Spleen (tissue), 11 donors: ENCODE measurements at regions not wholly inside any gene's neighbourhood (a gene's known extent, or its start where the extent isn't known, plus 50 kb on each side); places are given as distances from the start of the nearest gene placed in this dataset.

Experiments
- DNase-seq: peaks from one replicate; pipeline ENCODE4 v3.0.0-alpha.2; 2020
- H3K27ac ChIP-seq, 8 donors: fragments of 200-600 bp; sonication (generic) in 7 of 8; 1 replicate in 4 of 8; 2 replicates in 4 of 8; pipeline versions ENCODE4 v1.5.0 to v1.8.0; 2016 to 2021; ENCODE audit warnings: inconsistent platforms in 4 of 8, mild to moderate bottlenecking in 4 of 8, moderate library complexity in 1 of 8
- H3K27me3 ChIP-seq, 7 donors: fragments of 200-600 bp; sonication (generic) in 6 of 7; replicated peaks in 1 of 7; 1 replicate in 4 of 7; 2 replicates in 3 of 7; pipeline versions ENCODE4 v1.5.0 to v1.8.0; 2016 to 2021; ENCODE audit warnings: inconsistent platforms in 3 of 7, mild to moderate bottlenecking in 1 of 7
- H3K36me3 ChIP-seq, 6 donors: fragments of 200-600 bp; sonication (generic) in 5 of 6; 1 replicate in 4 of 6; 2 replicates in 2 of 6; pipeline versions ENCODE4 v1.5.0 to v1.8.0; 2016 to 2021; ENCODE audit warnings: inconsistent platforms in 2 of 6
- H3K4me1 ChIP-seq, 6 donors: fragments of 200-600 bp; sonication (generic) in 5 of 6; 1 replicate in 3 of 6; 2 replicates in 3 of 6; pipeline versions ENCODE4 v1.5.0 to v1.8.0; 2016 to 2021; ENCODE audit warnings: inconsistent platforms in 3 of 6
- H3K4me3 ChIP-seq, 8 donors: fragments of 200-600 bp; sonication (generic) in 7 of 8; 1 replicate in 4 of 8; 2 replicates in 4 of 8; pipeline versions ENCODE4 v1.5.0 to v1.8.0; 2016 to 2021; ENCODE audit warnings: inconsistent platforms in 4 of 8, mild to moderate bottlenecking in 4 of 8, moderate library complexity in 2 of 8
- H3K9me3 ChIP-seq, 8 donors: fragments of 200-600 bp; sonication (generic) in 7 of 8; 1 replicate in 4 of 8; 2 replicates in 4 of 8; pipeline versions ENCODE4 v1.5.0 to v1.8.0; 2016 to 2021; ENCODE audit warnings: inconsistent platforms in 4 of 8
- CTCF ChIP-seq, 11 experiments: fragments of 200-600 bp in 7 of 11; fragments of 450-650 bp in 4 of 11; sonication (generic) in 4 of 11; IDR thresholded peaks in 8 of 11; conservative IDR thresholded peaks in 3 of 11; 1 replicate in 7 of 11; 2 replicates in 4 of 11; pipeline versions ENCODE4 v1.4.0 to v1.8.0; 2016 to 2021; ENCODE audit warnings: antibody characterized with exemption in 11 of 11, inconsistent platforms in 4 of 11, mild to moderate bottlenecking in 1 of 11
- POLR2A ChIP-seq, 3 donors: fragments of 450-650 bp; IDR thresholded peaks; one replicate each; pipeline ENCODE4 v1.5.1; 2017; ENCODE audit warnings: antibody characterized with exemption in 3 of 3, mild to moderate bottlenecking in 1 of 3
- POLR2AphosphoS5 ChIP-seq, 3 donors: sonication (generic); formaldehyde crosslinking; IDR thresholded peaks; one replicate each; pipeline ENCODE4 v1.5.1; 2017; ENCODE audit warnings: antibody characterized with exemption in 3 of 3
- WGBS, 5 donors: extraction: QIAGEN DNeasy Blood & Tissue Kit in 3 of 5; methylation state at CpG; one replicate each; pipeline versions ENCODE4 v1.1.5 to v1.1.7; 2013 to 2018; 5-methylcytosine and 5-hydroxymethylcytosine counted together
- intact Hi-C: fragments of 100-400 bp; cut with DNase I; formaldehyde crosslinking; loops from one replicate; pipeline ENCODE4 v1.15.0; 2023; ENCODE audit warnings: low total_unique reads
- donor health status: healthy with polysubstance abuse.
- donor health status: DM: no; HTN: no; CAD: no; lungs with moderate emphysema.
- donor health status: DM: no; HTN: no; CAD: no.
- donor health status: Bipolar disorder and iron deficiency.
- donor health status: healthy.
- donor health status: DM: no; HTN: no; CAD: no.
- donor health status: DM: yes; HTN: yes; CAD: no.

GRCh38 chr2:56450047-56450446 is 266.3 kb downstream of the CCDC85A start:
- no peak for DNase-seq
- intact Hi-C loops: no loop called here
- Histone ChIP-seq H3K4me1 (no peaks in the 10 kb centered on the region), H3K27ac (no peak overlapping the region), H3K27me3 (no peaks in the 10 kb centered on the region), H3K4me3 (no peak overlapping the region), H3K9me3 (peaks cover 0 to 30% (median 13%) of the 10 kb centered on the region in 8 donors), H3K36me3 (no peaks in the 10 kb centered on the region)
- no peak for TF ChIP-seq POLR2A (IDR thresholded peaks at IDR 0.05)
- no peak for TF ChIP-seq POLR2AphosphoS5 (IDR thresholded peaks at IDR 0.05)
- TF ChIP-seq CTCF (IDR thresholded peaks at IDR 0.05 in 8 of 11, conservative IDR thresholded peaks at IDR 0.05 in 3 of 11): no peak
- WGBS, 5 donors: 59 to 82% (median 67%) methylated on average over 1 of the region's 1 CpG

- no peak for DNase-seq
- Histone ChIP-seq H3K4me1 (no peaks in the 10 kb centered on the region), H3K9me3 (peaks cover 0 to 30% (median 13%) of the 10 kb centered on the region in 8 donors), H3K27ac (no peak overlapping the region), H3K36me3 (no peaks in the 10 kb centered on the region), H3K4me3 (no peak overlapping the region), H3K27me3 (no peaks in the 10 kb centered on the region)
- intact Hi-C loops: no loop called here
- TF ChIP-seq POLR2AphosphoS5 (IDR thresholded peaks at IDR 0.05) (no peak), CTCF (IDR thresholded peaks at IDR 0.05 in 8 of 11, conservative IDR thresholded peaks at IDR 0.05 in 3 of 11) (no peak), POLR2A (IDR thresholded peaks at IDR 0.05) (no peak)
These were observed 267.0 kb downstream of the CCDC85A start for GRCh38 chr2:56450772-56451171.

GRCh38 chr2:56455642-56456041 is 271.9 kb downstream of the CCDC85A start:
- Histone ChIP-seq H3K4me1 (no peaks in the 10 kb centered on the region), H3K27me3 (no peaks in the 10 kb centered on the region), H3K9me3 (peaks cover 0 to 21% (median 10%) of the 10 kb centered on the region in 8 donors), H3K36me3 (no peaks in the 10 kb centered on the region), H3K27ac (no peak overlapping the region), H3K4me3 (no peak overlapping the region)
- TF ChIP-seq CTCF (IDR thresholded peaks at IDR 0.05 in 8 of 11, conservative IDR thresholded peaks at IDR 0.05 in 3 of 11): no peak
- TF ChIP-seq POLR2A (IDR thresholded peaks at IDR 0.05): no peak
- no peak for TF ChIP-seq POLR2AphosphoS5 (IDR thresholded peaks at IDR 0.05)
- no peak for DNase-seq
- intact Hi-C loops: no loop called here
- 74 to 90% (median 84%) methylated on average over 2 of the region's 2 CpGs for WGBS, 5 donors

GRCh38 chr2:56456791-56457190 is 273.0 kb downstream of the CCDC85A start:
- Histone ChIP-seq H3K4me1 (no peaks in the 10 kb centered on the region), H3K4me3 (no peak overlapping the region), H3K9me3 (peaks cover 0 to 11% (median 0%) of the 10 kb centered on the region in 8 donors), H3K36me3 (no peaks in the 10 kb centered on the region), H3K27ac (no peak overlapping the region), H3K27me3 (no peaks in the 10 kb centered on the region)
- WGBS, 5 donors: 79 to 94% (median 83%) methylated on average over 1 of the region's 1 CpG
- no peak for DNase-seq
- no peak for TF ChIP-seq CTCF (IDR thresholded peaks at IDR 0.05 in 8 of 11, conservative IDR thresholded peaks at IDR 0.05 in 3 of 11)
- TF ChIP-seq POLR2A (IDR thresholded peaks at IDR 0.05): no peak
- TF ChIP-seq POLR2AphosphoS5 (IDR thresholded peaks at IDR 0.05): no peak
- intact Hi-C loops: no loop called here
